PC-9 (cell line): ENCODE measurements at regions not wholly inside any gene's neighbourhood (a gene's known extent, or its start where the extent isn't known, plus 50 kb on each side); places are given as distances from the start of the nearest gene placed in this dataset.

Experiments used
- BruUV-seq: library from RNA; stranded (reverse); fragments of 400-500 nt; replicated peaks from 2 replicates; lab custom pipeline; 2021; lab: Mats Ljungman, UMichigan
- CTCF ChIA-PET: fragments of 300-600 bp; sonication (Branson Sonifier 250); formaldehyde crosslinking; loops from one replicate; lab custom pipeline; 2022; ENCODE audit warnings: antibody characterized with exemption; lab: Charles Lee
- POLR2A ChIA-PET: fragments of 300-600 bp; sonication (Branson Sonifier 250); formaldehyde crosslinking; loops from one replicate; lab custom pipeline; 2022; ENCODE audit warnings: antibody characterized with exemption; ENCODE audit not compliant: unreplicated experiment; lab: Charles Lee
- DNase-seq, 2 experiments: peaks; one replicate each; pipeline versions ENCODE4 v3.0.0 to v3.0.0-alpha.2; 2015 to 2022; ENCODE audit warnings: mixed read lengths in 1 of 2
- H2AFZ ChIP-seq: fragments of 200-600 bp; sonication (generic); 2 replicates; pipeline ENCODE4 v1.8.1; 2017; ENCODE audit warnings: antibody characterized with exemption
- H3F3A ChIP-seq: fragments of 200-600 bp; sonication (generic); 2 replicates; pipeline ENCODE4 v1.8.1; 2017; ENCODE audit warnings: antibody characterized with exemption, mild to moderate bottlenecking, low read depth; ENCODE audit not compliant: insufficient read depth
- H3K27ac ChIP-seq: fragments of 200-600 bp; sonication (generic); 2 replicates; pipeline ENCODE4 v1.6.1; 2016; ENCODE audit warnings: mixed run types
- H3K27me3 ChIP-seq: fragments of 200-600 bp; sonication (generic); 2 replicates; pipeline ENCODE4 v1.6.1; 2016; ENCODE audit warnings: low read depth, mixed run types; ENCODE audit not compliant: insufficient read depth
- H3K36me3 ChIP-seq: fragments of 200-600 bp; sonication (generic); 2 replicates; pipeline ENCODE4 v1.6.1; 2016; ENCODE audit warnings: low read depth, mixed run types
- H3K4me1 ChIP-seq: fragments of 200-600 bp; sonication (generic); replicated peaks from 2 replicates; pipeline ENCODE4 v1.6.1; 2016; ENCODE audit warnings: mixed run types; ENCODE audit not compliant: insufficient read depth
- H3K4me2 ChIP-seq: fragments of 200-600 bp; sonication (generic); 2 replicates; pipeline ENCODE4 v1.6.1; 2017; ENCODE audit warnings: mixed run types
- H3K4me3 ChIP-seq: fragments of 200-600 bp; sonication (generic); 2 replicates; pipeline ENCODE4 v1.6.1; 2016; ENCODE audit warnings: mixed run types
- H3K79me2 ChIP-seq: fragments of 200-600 bp; sonication (generic); 2 replicates; pipeline ENCODE4 v1.6.1; 2017; ENCODE audit warnings: low read depth, mixed run types
- H3K9me2 ChIP-seq: fragments of 200-600 bp; sonication (generic); 2 replicates; pipeline ENCODE4 v1.8.1; 2017; ENCODE audit warnings: mild to moderate bottlenecking; ENCODE audit not compliant: insufficient read depth
- H3K9me3 ChIP-seq: fragments of 200-600 bp; sonication (generic); 2 replicates; pipeline ENCODE4 v1.8.1; 2016; ENCODE audit warnings: low read depth; ENCODE audit not compliant: insufficient read depth
- H4K20me1 ChIP-seq: fragments of 200-600 bp; sonication (generic); 2 replicates; pipeline ENCODE4 v1.8.1; 2017; ENCODE audit not compliant: insufficient read depth
- EZH2 ChIP-seq: fragments of 200-600 bp; sonication (generic); IDR thresholded peaks from 2 replicates; pipeline ENCODE4 v1.8.0; 2017; ENCODE audit warnings: antibody characterized with exemption, low read depth
- intact Hi-C: fragments of 100-400 bp; cut with micrococcal nuclease; formaldehyde crosslinking; loops from one replicate; pipeline ENCODE4 v1.10.0; 2022; ENCODE audit not compliant: unreplicated experiment
- TF ChIP-seq, protein P1 (sequence below): fragments of 200-600 bp; sonication (generic); conservative IDR thresholded peaks from 2 replicates; pipeline ENCODE4 v1.6.1; 2017; ENCODE audit warnings: mixed run types, antibody characterized with exemption, mild to moderate bottlenecking, moderate library complexity

DNA sequence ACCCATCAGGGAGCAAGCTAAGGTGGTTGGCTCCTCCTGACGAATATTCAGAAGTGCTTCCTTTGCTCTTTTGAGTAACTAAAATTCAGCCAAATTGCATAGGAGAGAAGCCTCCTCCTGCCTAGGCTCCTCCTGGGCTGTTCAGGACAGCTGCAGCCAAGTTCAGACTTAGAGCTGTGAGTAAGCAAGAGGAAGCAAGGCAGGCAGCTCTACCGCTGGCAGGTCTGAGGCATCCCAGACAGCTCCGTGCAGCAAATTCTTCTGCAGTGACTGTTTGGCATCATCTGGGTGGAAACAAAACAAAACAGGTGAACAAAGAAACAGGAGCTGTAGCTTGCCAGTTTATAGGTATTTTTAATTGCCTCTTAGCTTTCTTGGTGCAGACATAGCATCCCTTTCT is 421.0 kb downstream of the GADD45G start:
- peak; percentile 18 to 53 for DNase-seq
- POLR2A ChIA-PET = interaction anchor here (0.6 kb wide), 1 partner anchor 402 kb away, joined by 7 read pairs; no protein-coding TSS in a partner anchor
- Histone ChIP-seq H3K9me3 (no peaks in the 10 kb centered on the region), H3K4me1 (no peaks in the 10 kb centered on the region), H3K36me3 (no peaks in the 10 kb centered on the region), H3F3A (no peaks in the 10 kb centered on the region), H3K79me2 (no peaks in the 10 kb centered on the region), H3K4me2 (no peak overlapping the region), H3K27ac (no peak overlapping the region), H3K4me3 (no peak overlapping the region), H3K9me2 (no peaks in the 10 kb centered on the region), H4K20me1 (no peaks in the 10 kb centered on the region), H2AFZ (no peak overlapping the region), H3K27me3 (peaks cover 43% of the 10 kb centered on the region)
- no TSS peak for BruUV-seq
- TF ChIP-seq EZH2 = no peak
- TF ChIP-seq, protein P1, sequence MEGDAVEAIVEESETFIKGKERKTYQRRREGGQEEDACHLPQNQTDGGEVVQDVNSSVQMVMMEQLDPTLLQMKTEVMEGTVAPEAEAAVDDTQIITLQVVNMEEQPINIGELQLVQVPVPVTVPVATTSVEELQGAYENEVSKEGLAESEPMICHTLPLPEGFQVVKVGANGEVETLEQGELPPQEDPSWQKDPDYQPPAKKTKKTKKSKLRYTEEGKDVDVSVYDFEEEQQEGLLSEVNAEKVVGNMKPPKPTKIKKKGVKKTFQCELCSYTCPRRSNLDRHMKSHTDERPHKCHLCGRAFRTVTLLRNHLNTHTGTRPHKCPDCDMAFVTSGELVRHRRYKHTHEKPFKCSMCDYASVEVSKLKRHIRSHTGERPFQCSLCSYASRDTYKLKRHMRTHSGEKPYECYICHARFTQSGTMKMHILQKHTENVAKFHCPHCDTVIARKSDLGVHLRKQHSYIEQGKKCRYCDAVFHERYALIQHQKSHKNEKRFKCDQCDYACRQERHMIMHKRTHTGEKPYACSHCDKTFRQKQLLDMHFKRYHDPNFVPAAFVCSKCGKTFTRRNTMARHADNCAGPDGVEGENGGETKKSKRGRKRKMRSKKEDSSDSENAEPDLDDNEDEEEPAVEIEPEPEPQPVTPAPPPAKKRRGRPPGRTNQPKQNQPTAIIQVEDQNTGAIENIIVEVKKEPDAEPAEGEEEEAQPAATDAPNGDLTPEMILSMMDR = no peak
- intact Hi-C loops = no loop called here
- CTCF ChIA-PET = no interaction called here

DNA sequence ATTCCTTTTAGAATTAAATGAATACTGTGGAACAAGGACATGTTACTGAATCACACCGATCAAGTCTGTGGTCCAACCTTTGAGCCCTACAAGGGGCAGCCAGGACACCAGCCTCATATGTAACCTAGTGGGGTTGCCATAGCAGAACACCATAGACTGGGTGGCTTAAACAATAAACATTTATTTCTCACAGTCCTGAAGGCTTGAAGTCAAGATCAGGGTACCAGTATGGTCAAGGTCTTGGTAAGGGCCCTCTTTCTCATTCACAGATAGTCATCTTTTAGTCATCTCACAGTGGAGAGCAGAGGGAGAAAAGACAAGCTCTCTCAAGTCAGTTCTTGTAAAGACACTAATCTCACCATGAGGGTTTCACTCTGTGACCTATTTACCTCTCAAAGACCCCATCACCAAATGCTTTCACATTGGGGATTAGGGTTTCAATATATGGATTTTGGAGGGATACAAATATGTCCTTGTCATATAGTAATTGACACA is 422.5 kb downstream of the GADD45G start:
- no TSS peak for BruUV-seq
- no peaks in the 10 kb centered on the region for H3K9me3 ChIP-seq
- intact Hi-C loops = no loop called here
- no peaks in the 10 kb centered on the region for H3F3A ChIP-seq
- no peaks in the 10 kb centered on the region for H3K4me1 ChIP-seq
- TF ChIP-seq, protein P1 = no peak
- no peak for TF ChIP-seq EZH2
- POLR2A ChIA-PET = no interaction called here
- CTCF ChIA-PET = no interaction called here
- H3K4me2 ChIP-seq = no peak overlapping the region
- H3K27me3 ChIP-seq = peaks cover 38% of the 10 kb centered on the region
- H3K9me2 ChIP-seq = no peaks in the 10 kb centered on the region
- no peak overlapping the region for H2AFZ ChIP-seq
- H3K79me2 ChIP-seq = no peaks in the 10 kb centered on the region
- H3K36me3 ChIP-seq = no peaks in the 10 kb centered on the region
- no peak overlapping the region for H3K27ac ChIP-seq
- no peaks in the 10 kb centered on the region for H4K20me1 ChIP-seq
- no peak overlapping the region for H3K4me3 ChIP-seq
- DNase-seq = no peak

DNA sequence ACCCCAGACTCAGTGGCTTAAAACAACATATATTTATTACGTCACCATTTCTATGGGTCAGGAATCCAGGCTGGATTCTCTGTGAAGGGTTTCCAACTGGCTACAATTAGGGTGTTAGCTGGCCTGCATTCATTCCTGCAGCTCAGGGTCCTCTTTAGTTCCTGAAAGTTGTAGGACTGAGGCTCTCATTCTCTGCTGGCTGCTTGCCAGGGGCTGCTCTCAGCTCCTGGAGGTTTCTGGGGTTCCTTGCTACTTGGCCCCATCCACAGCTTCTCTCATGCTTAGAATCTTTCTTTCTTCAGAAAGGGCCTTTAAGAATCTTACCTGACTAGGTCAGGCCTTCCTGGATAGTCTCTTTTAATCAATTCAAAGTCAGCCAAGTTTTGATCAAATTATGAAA is 424.6 kb downstream of the GADD45G start:
- intact Hi-C loops = no loop called here
- H3K36me3 ChIP-seq = no peaks in the 10 kb centered on the region
- DNase-seq = no peak
- H3K27me3 ChIP-seq = peaks cover 43% of the 10 kb centered on the region
- no TSS peak for BruUV-seq
- H3F3A ChIP-seq = no peaks in the 10 kb centered on the region
- ChIA-PET POLR2A (no interaction called here), CTCF (no interaction called here)
- no peaks in the 10 kb centered on the region for H4K20me1 ChIP-seq
- no peak overlapping the region for H2AFZ ChIP-seq
- no peaks in the 10 kb centered on the region for H3K4me1 ChIP-seq
- H3K9me3 ChIP-seq = no peaks in the 10 kb centered on the region
- no peak overlapping the region for H3K27ac ChIP-seq
- TF ChIP-seq EZH2 = no peak
- TF ChIP-seq, protein P1 = no peak
- no peaks in the 10 kb centered on the region for H3K79me2 ChIP-seq
- H3K4me3 ChIP-seq = no peak overlapping the region
- H3K9me2 ChIP-seq = no peaks in the 10 kb centered on the region
- H3K4me2 ChIP-seq = no peak overlapping the region
